Endothelial cell of umbilical vein (primary cell): ENCODE measurements at regions not wholly inside any gene's neighbourhood (a gene's known extent, or its start where the extent isn't known, plus 50 kb on each side); places are given as distances from the start of the nearest gene placed in this dataset.

ENCODE experiments used
- CTCF ChIP-seq, 2 donors: IDR thresholded peaks; 1 replicate in 1 of 2; 2 replicates in 1 of 2; pipeline ENCODE4 v1.5.1; 2011; ENCODE audit warnings: low read length in 2 of 2, mild to moderate bottlenecking in 2 of 2, moderate library complexity in 2 of 2, control low read depth in 1 of 2, inconsistent platforms in 1 of 2, low read depth in 1 of 2; ENCODE audit not compliant: insufficient read depth in 1 of 2; ENCODE audit errors: extremely low read depth in 1 of 2
- GATA2 ChIP-seq: IDR thresholded peaks from 2 replicates; pipeline ENCODE4 v1.7.0; 2011; ENCODE audit warnings: low read depth, mild to moderate bottlenecking, moderate library complexity, mixed read lengths, low read length; ENCODE audit not compliant: insufficient read length, insufficient read depth
- POLR2A ChIP-seq: IDR thresholded peaks from 2 replicates; pipeline ENCODE4 v1.6.1; 2012; ENCODE audit warnings: low read depth, mild to moderate bottlenecking, control low read depth, low read length
- POLR2AphosphoS5 ChIP-seq: IDR thresholded peaks from 2 replicates; pipeline ENCODE4 v1.6.1; 2012; ENCODE audit warnings: low read depth, mild to moderate bottlenecking, control low read depth, low read length, moderate library complexity; ENCODE audit not compliant: insufficient read depth

- TF ChIP-seq POLR2AphosphoS5, result no peak
- no peak for TF ChIP-seq POLR2A
- no peak for TF ChIP-seq CTCF (IDR thresholded peaks at IDR 0.05; ENCODE audit: extremely low read depth in 1 of 2, insufficient read depth in 1 of 2, low read depth in 1 of 2, low read length in 2 of 2)
- no peak for TF ChIP-seq GATA2
Measured at GRCh38 chr2:221997100-221997499, 301.7 kb downstream of the PAX3 start.
